ENCODE measurements at regions not wholly inside any gene's neighbourhood (a gene's known extent, or its start where the extent isn't known, plus 50 kb on each side); places are given as distances from the start of the nearest gene placed in this dataset.
"Not testable (repeated sequence)": the region's sequence is repeated elsewhere in the genome, so short reads cannot be mapped to it uniquely, and the experiment has no call there.

- no peaks in the 10 kb centered on the region for H3K4me1 Mint-ChIP-seq (ENCODE audit: low read depth)
- H3K4me3 Mint-ChIP-seq: no peak overlapping the region
- no peaks in the 10 kb centered on the region for H3K9me3 Mint-ChIP-seq (ENCODE audit: low read depth)
- H3K36me3 Mint-ChIP-seq: no peaks in the 10 kb centered on the region
- H3K27me3 Mint-ChIP-seq: peaks cover 4% of the 10 kb centered on the region
- no peak overlapping the region for H3K27ac Mint-ChIP-seq
Measured at GRCh38 chr3:127442506-127442905, 148.0 kb downstream of the TPRA1 start.

GRCh38 chr3:127441764-127442163 lies 148.8 kb downstream of the TPRA1 start:
- H3K27me3 Mint-ChIP-seq: peaks cover 4% of the 10 kb centered on the region
- H3K27ac Mint-ChIP-seq: no peak overlapping the region
- H3K4me1 Mint-ChIP-seq (ENCODE audit: low read depth): no peaks in the 10 kb centered on the region
- no peaks in the 10 kb centered on the region for H3K36me3 Mint-ChIP-seq
- H3K9me3 Mint-ChIP-seq (ENCODE audit: low read depth): no peaks in the 10 kb centered on the region
- H3K4me3 Mint-ChIP-seq: no peak overlapping the region

GRCh38 chr3:127440384-127440783 lies 150.1 kb downstream of the TPRA1 start:
- H3K9me3 Mint-ChIP-seq (ENCODE audit: low read depth): no peaks in the 10 kb centered on the region
- H3K27ac Mint-ChIP-seq: no peak overlapping the region

GRCh38 chr3:127439621-127440020 lies 150.9 kb downstream of the TPRA1 start:
- no peak overlapping the region for H3K4me3 Mint-ChIP-seq
- no peak overlapping the region for H3K27ac Mint-ChIP-seq
- no peaks in the 10 kb centered on the region for H3K4me1 Mint-ChIP-seq (ENCODE audit: low read depth)
- no peaks in the 10 kb centered on the region for H3K9me3 Mint-ChIP-seq (ENCODE audit: low read depth)
- H3K36me3 Mint-ChIP-seq: no peaks in the 10 kb centered on the region
- peaks cover 2% of the 10 kb centered on the region for H3K27me3 Mint-ChIP-seq

More at GRCh38 chr3:127440384-127440783, 150.1 kb downstream of the TPRA1 start:
- H3K4me3 Mint-ChIP-seq: no peak overlapping the region
- no peaks in the 10 kb centered on the region for H3K36me3 Mint-ChIP-seq
- H3K4me1 Mint-ChIP-seq (ENCODE audit: low read depth): no peaks in the 10 kb centered on the region
- H3K27me3 Mint-ChIP-seq: peaks cover 2% of the 10 kb centered on the region

- no peaks in the 10 kb centered on the region for H3K4me1 Mint-ChIP-seq (ENCODE audit: low read depth)
- H3K27ac Mint-ChIP-seq: no peak overlapping the region
- H3K4me3 Mint-ChIP-seq: no peak overlapping the region
- no peaks in the 10 kb centered on the region for H3K9me3 Mint-ChIP-seq (ENCODE audit: low read depth)
- H3K36me3 Mint-ChIP-seq: no peaks in the 10 kb centered on the region
- peaks cover 2% of the 10 kb centered on the region for H3K27me3 Mint-ChIP-seq
Measured at GRCh38 chr3:127438951-127439350, 151.1 kb upstream of the PRR20G start.

GRCh38 chr3:127438371-127438770 lies 150.5 kb upstream of the PRR20G start:
- Mint-ChIP-seq H3K4me3 (no peak overlapping the region), H3K27me3 (peaks cover 2% of the 10 kb centered on the region), H3K4me1 (ENCODE audit: low read depth) (no peaks in the 10 kb centered on the region), H3K36me3 (no peaks in the 10 kb centered on the region), H3K27ac (no peak overlapping the region), H3K9me3 (ENCODE audit: low read depth) (no peaks in the 10 kb centered on the region)

- H3K27me3 Mint-ChIP-seq; H3K27ac Mint-ChIP-seq; H3K4me3 Mint-ChIP-seq; H3K9me3 Mint-ChIP-seq (ENCODE audit: low read depth); H3K4me1 Mint-ChIP-seq (ENCODE audit: low read depth); H3K36me3 Mint-ChIP-seq: not testable (repeated sequence)
Measured at GRCh38 chr3:127435299-127435698, 147.5 kb upstream of the PRR20G start.

GRCh38 chr3:127431066-127431465 lies 143.2 kb upstream of the PRR20G start:
- no peaks in the 10 kb centered on the region for H3K36me3 Mint-ChIP-seq
- peaks cover 17% of the 10 kb centered on the region for H3K27me3 Mint-ChIP-seq
- no peak overlapping the region for H3K4me3 Mint-ChIP-seq
- H3K27ac Mint-ChIP-seq: no peak overlapping the region
- H3K9me3 Mint-ChIP-seq (ENCODE audit: low read depth): peaks cover 4% of the 10 kb centered on the region
- H3K4me1 Mint-ChIP-seq (ENCODE audit: low read depth): no peaks in the 10 kb centered on the region

- Mint-ChIP-seq H3K4me1 (ENCODE audit: low read depth) (no peaks in the 10 kb centered on the region), H3K27ac (no peak overlapping the region), H3K9me3 (ENCODE audit: low read depth) (peaks cover 4% of the 10 kb centered on the region), H3K4me3 (no peak overlapping the region), H3K36me3 (no peaks in the 10 kb centered on the region), H3K27me3 (peaks cover 27% of the 10 kb centered on the region)
Measured at GRCh38 chr3:127428344-127428997, 140.6 kb upstream of the PRR20G start.

- H3K9me3 Mint-ChIP-seq (ENCODE audit: low read depth): peaks cover 4% of the 10 kb centered on the region
- H3K4me3 Mint-ChIP-seq: no peak overlapping the region
- H3K27me3 Mint-ChIP-seq: peaks cover 27% of the 10 kb centered on the region
- no peaks in the 10 kb centered on the region for H3K4me1 Mint-ChIP-seq (ENCODE audit: low read depth)
- H3K27ac Mint-ChIP-seq: no peak overlapping the region
- no peaks in the 10 kb centered on the region for H3K36me3 Mint-ChIP-seq
Measured at GRCh38 chr3:127427666-127428065, 139.8 kb upstream of the PRR20G start.

- no peak overlapping the region for H3K4me3 Mint-ChIP-seq
- peaks cover under 1% of the 10 kb centered on the region for H3K9me3 Mint-ChIP-seq (ENCODE audit: low read depth)
- H3K4me1 Mint-ChIP-seq (ENCODE audit: low read depth): no peaks in the 10 kb centered on the region
- no peak overlapping the region for H3K27ac Mint-ChIP-seq
- peaks cover 28% of the 10 kb centered on the region for H3K27me3 Mint-ChIP-seq
- H3K36me3 Mint-ChIP-seq: no peaks in the 10 kb centered on the region
Measured at GRCh38 chr3:127427156-127427555, 139.3 kb upstream of the PRR20G start.

- Mint-ChIP-seq H3K27ac (no peak overlapping the region), H3K4me1 (ENCODE audit: low read depth) (no peaks in the 10 kb centered on the region), H3K36me3 (no peaks in the 10 kb centered on the region), H3K9me3 (ENCODE audit: low read depth) (no peaks in the 10 kb centered on the region), H3K27me3 (peaks cover 29% of the 10 kb centered on the region), H3K4me3 (no peak overlapping the region)
Measured at GRCh38 chr3:127426444-127427153, 138.8 kb upstream of the PRR20G start.

- Mint-ChIP-seq H3K4me3 (no peak overlapping the region), H3K27ac (no peak overlapping the region), H3K27me3 (peaks cover 26% of the 10 kb centered on the region), H3K36me3 (no peaks in the 10 kb centered on the region), H3K4me1 (ENCODE audit: low read depth) (no peaks in the 10 kb centered on the region), H3K9me3 (ENCODE audit: low read depth) (no peaks in the 10 kb centered on the region)
Measured at GRCh38 chr3:127425505-127426443, 137.9 kb upstream of the PRR20G start.

GRCh38 chr3:127424766-127425504 lies 137.1 kb upstream of the PRR20G start:
- H3K9me3 Mint-ChIP-seq (ENCODE audit: low read depth): no peaks in the 10 kb centered on the region
- H3K4me1 Mint-ChIP-seq (ENCODE audit: low read depth): no peaks in the 10 kb centered on the region
- H3K27me3 Mint-ChIP-seq: peaks cover 26% of the 10 kb centered on the region
- no peak overlapping the region for H3K4me3 Mint-ChIP-seq
- no peaks in the 10 kb centered on the region for H3K36me3 Mint-ChIP-seq
- H3K27ac Mint-ChIP-seq: no peak overlapping the region
